ENCODE measurements at regions not wholly inside any gene's neighbourhood (a gene's known extent, or its start where the extent isn't known, plus 50 kb on each side); places are given as distances from the start of the nearest gene placed in this dataset.

DNA sequence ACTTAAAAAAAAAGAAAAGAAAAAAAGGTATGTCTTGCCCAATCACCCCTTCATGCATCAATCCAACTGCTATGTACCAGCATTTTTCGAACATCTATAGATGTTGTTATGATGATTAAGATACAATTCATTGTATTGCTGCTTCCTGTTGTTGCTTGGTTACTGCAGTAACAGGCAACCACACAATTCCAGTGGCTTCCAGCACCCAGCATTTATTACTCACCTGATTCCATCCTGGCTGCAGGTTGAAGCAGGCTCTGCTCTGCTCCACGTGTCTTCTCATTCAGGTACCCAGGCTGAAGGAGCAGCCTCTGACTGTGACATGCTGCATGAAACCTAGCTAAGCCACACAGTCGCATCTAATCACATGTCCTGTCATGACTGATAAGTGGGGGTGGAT, 196.9 kb downstream of the INO80D start:
- H3K36me3 Mint-ChIP-seq, result no peaks in the 10 kb centered on the region
- DNase-seq (ENCODE audit: low spot score), result no peak
- peaks cover 12 to 13% of the 10 kb centered on the region in 2 donors for H3K4me1 Mint-ChIP-seq (ENCODE audit: low read depth in 2 of 2)
- H3K4me3 Mint-ChIP-seq, result no peak overlapping the region
- peaks cover 31 to 36% of the 10 kb centered on the region in 2 donors for H3K27me3 Mint-ChIP-seq
- no peak for ATAC-seq
- no peaks in the 10 kb centered on the region for H3K9me3 Mint-ChIP-seq
- no peak overlapping the region for H3K27ac Mint-ChIP-seq

DNA sequence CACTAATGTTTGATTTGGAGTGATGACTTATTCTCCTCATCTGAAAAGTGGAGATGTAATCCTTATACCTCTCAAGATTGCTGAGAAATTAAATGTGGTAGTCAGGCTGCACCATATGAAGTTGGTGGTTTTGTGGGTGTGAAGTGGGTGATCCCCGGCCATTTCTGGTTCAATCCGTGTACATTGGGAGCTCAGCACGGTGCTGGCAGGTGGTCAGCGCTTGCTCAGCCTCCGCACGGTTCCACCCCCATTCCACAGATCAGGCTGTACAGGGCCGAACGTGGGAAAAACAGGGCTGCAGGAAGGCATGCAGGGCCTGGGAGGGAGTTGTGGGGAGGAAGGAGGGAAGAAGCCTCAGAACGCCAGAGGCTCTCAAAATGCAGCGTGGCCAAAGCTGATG, 198.3 kb downstream of the INO80D start:
- DNase-seq (ENCODE audit: low spot score), result no peak
- Mint-ChIP-seq H3K4me1 (ENCODE audit: low read depth in 2 of 2) (peaks cover 12 to 13% of the 10 kb centered on the region in 2 donors), H3K36me3 (no peaks in the 10 kb centered on the region), H3K27ac (no peak overlapping the region), H3K27me3 (peaks cover 31 to 36% of the 10 kb centered on the region in 2 donors), H3K9me3 (no peaks in the 10 kb centered on the region), H3K4me3 (peak overlapping the region; percentile 30)
- ATAC-seq, result peak; percentile 70 to 71

DNA sequence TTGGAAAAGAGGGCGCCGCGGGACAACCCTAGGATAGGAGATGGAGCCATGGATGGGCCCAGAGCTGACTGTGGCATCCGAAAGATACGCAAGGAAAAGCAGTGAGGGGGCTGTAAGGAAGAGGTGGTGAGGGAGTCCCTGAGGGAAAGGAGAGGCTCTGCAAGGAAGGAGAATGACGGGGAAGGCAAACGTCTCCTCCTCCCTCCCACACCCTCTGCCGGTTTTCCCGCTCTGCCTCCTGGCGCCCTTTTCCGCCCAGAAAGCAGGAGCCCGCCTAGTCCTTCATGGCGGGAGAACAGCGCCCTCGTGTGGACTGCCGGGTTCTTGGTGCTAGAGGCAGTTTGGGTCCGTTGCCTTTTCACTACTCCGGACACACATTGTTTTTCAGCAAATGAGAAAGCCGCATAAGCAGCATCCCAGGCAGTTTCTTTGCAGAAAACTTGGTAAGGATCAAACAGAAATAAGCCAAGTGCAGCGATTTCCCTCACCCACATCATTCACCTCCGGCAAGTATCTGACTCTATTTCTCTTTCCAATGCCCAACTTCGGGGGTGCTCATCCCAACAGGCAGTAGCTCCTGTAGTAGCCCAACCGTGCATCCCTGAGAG, 200.4 kb downstream of the INO80D start:
- Mint-ChIP-seq H3K4me3 (no peak overlapping the region), H3K27me3 (peaks cover 28 to 42% of the 10 kb centered on the region in 2 donors), H3K27ac (no peak overlapping the region), H3K36me3 (no peaks in the 10 kb centered on the region), H3K4me1 (ENCODE audit: low read depth in 2 of 2) (peaks cover 12 to 13% of the 10 kb centered on the region in 2 donors), H3K9me3 (no peaks in the 10 kb centered on the region)
- DNase-seq (ENCODE audit: low spot score) (peak; percentile 75), ATAC-seq (peak in 1 of 2 donors; percentile 66)

DNA sequence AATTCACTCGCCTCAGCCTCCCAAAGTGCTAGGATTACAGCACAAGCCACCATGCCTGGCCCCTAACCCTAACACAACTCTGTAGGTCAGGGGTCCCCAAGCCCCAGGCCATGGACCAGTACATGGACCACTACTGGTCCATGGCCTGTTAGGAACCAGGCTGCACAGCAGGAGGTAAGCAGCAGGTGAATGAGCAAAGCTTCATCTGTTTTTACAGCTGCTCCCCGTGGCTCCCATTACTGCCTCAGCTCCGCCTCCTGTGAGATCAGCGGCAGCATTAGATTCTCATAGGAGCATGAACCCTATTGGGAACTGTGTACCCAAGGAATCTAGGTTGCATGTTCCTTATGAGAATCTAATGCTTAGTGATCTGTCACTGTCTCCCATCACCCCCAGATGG, 201.7 kb downstream of the NRP2 start:
- DNase-seq (ENCODE audit: low spot score) (no peak), ATAC-seq (no peak)
- Mint-ChIP-seq H3K4me1 (ENCODE audit: low read depth in 2 of 2) (peaks cover 12 to 13% of the 10 kb centered on the region in 2 donors), H3K36me3 (no peaks in the 10 kb centered on the region), H3K9me3 (no peaks in the 10 kb centered on the region), H3K4me3 (no peak overlapping the region), H3K27ac (no peak overlapping the region), H3K27me3 (peaks cover 37 to 38% of the 10 kb centered on the region in 2 donors)

DNA sequence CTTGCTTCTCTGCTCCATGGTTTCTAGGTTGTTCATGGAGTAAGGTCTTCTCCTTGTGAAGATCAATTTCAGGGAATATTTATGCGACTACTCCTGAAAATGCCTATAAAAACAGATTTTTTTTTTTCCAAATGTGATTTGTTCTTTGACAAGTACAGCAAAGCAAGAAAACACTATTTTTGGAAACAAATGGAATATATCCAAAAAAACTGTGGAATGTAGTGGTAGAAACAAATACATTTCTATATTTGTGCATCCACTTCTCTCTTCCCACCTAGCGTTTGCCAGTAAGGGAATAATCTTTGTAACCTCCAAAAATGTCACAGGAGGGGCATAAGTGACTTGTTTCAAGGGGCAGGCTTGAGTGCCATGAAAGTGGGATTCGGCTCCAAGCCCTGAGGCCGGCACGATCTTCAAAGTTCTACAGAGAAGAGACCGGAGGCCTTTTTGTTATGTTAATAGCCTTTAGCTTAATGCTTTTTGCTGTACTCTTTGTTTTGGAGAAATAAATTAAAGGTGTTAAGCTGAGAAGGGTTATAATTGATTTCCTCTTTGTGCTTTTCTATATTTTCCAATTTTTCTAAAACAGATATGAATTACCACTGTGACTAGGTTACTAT, 200.6 kb downstream of the NRP2 start:
- DNase-seq (ENCODE audit: low spot score) (no peak), ATAC-seq (no peak)
- Mint-ChIP-seq H3K36me3 (no peaks in the 10 kb centered on the region), H3K27me3 (peaks cover 36 to 37% of the 10 kb centered on the region in 2 donors), H3K9me3 (no peaks in the 10 kb centered on the region), H3K4me3 (no peak overlapping the region), H3K27ac (no peak overlapping the region), H3K4me1 (ENCODE audit: low read depth in 2 of 2) (peaks cover 11 to 12% of the 10 kb centered on the region in 2 donors)

DNA sequence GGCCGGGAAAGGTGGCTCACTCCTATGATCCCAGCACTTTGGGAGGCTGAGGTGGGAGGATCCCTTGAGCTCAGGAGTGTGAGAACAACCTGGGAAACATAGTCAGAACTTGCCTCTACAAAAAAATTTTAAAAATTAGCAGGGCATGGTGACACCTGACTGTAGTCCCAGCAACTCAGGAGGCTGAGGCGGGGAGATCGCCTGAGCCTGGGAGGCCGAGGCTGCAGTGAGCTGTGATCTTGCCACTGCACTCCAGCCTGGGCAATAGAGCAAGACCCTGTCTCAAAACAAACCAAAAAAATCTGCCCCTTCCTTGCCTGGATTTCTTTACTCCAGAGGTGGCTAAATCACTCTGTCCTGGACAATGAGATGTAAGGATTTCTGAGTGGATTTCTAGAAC, 197.7 kb downstream of the NRP2 start:
- Mint-ChIP-seq H3K9me3 (no peaks in the 10 kb centered on the region), H3K27ac (no peak overlapping the region), H3K4me1 (ENCODE audit: low read depth in 2 of 2) (no peaks in the 10 kb centered on the region), H3K27me3 (peaks cover 25% of the 10 kb centered on the region in 2 donors), H3K4me3 (no peak overlapping the region), H3K36me3 (no peaks in the 10 kb centered on the region)
- DNase-seq (ENCODE audit: low spot score) (no peak), ATAC-seq (no peak)

DNA sequence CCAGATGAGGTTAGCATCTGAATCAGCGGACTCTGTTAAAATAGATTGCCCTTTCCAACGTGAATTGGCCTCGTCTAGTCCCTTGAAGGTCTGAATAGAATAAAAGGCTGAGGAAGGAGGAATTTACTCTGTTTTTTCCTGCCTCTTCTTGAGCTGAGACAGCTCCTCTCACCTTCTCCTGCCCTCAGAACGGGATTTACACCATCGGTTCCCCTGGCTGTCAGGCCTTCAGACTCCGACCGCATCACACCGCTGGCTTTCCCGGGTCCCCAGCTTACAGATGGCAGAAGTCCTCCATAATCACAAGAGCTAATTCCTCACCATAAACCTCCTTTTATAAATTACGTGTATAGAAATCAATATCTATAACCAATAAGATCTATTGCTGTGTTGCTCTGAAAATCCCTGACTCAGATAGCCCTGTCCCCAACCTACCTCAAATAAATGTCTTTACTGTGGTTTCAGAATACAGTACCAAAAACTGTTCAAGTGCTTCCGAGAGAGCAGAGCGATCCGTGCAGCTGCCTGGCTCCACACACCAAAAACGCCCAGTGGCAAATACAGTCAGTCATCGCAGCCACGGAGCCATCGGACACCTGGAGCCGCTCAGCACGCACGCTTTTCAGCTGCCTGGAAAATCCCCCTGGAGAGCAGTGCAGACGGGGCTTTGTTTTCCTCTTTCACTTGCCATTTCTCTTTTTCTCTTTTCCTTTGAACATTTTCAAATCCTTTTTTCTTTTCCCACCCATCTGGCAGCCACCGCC, 196.9 kb downstream of the NRP2 start:
- Mint-ChIP-seq H3K27me3 (peaks cover 19 to 21% of the 10 kb centered on the region in 2 donors), H3K27ac (no peak overlapping the region)
- ATAC-seq, result no peak

DNA sequence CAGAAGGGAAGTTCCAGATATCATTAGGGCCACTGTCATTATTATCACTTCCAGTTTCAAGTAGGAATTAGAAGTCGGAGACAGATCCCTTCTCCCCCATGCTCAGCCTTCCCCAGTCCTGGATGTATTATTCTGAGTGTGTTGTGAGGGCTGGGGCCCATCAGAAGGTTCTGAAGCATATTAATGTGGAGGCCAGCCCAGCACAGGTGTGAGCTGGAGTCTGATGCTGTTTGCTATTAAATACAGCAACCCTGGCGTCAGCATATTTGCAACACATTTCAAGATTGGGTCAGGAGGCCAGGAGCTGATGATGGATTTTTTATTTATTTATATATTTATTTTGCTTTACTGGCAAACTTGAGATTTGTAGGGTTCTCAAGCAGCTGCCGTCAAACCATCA, 195.2 kb downstream of the NRP2 start:
- Mint-ChIP-seq H3K4me3 (no peak overlapping the region), H3K27ac (no peak overlapping the region), H3K4me1 (ENCODE audit: low read depth in 2 of 2) (no peaks in the 10 kb centered on the region), H3K27me3 (peaks cover 24 to 28% of the 10 kb centered on the region in 2 donors), H3K36me3 (no peaks in the 10 kb centered on the region), H3K9me3 (no peaks in the 10 kb centered on the region)
- no peak for ATAC-seq
- no peak for DNase-seq (ENCODE audit: low spot score)

More for the DNA sequence above, 196.9 kb downstream of the NRP2 start:
- H3K4me3 Mint-ChIP-seq, result no peak overlapping the region
- H3K4me1 Mint-ChIP-seq (ENCODE audit: low read depth in 2 of 2), result no peaks in the 10 kb centered on the region
- no peaks in the 10 kb centered on the region for H3K36me3 Mint-ChIP-seq
- DNase-seq (ENCODE audit: low spot score), result no peak
- no peaks in the 10 kb centered on the region for H3K9me3 Mint-ChIP-seq

DNA sequence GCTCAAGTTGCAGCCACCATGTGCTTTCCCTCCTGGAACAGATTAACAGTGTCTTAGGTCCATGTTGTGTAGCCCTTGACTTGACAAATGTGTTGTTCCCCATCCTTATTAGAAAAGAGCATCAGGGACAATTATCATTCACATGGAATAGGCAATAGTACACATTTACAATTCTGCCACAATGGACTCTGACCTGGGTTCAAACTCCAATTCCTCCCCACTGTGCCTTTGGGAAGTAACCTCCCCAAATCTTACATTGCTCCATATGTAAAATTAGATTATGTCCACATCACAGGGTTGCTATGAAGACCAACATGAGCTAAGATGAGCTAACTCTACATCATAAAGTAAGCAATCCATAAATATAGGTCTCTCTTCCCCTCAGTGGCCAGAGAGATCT, 193.8 kb downstream of the NRP2 start:
- no peak for DNase-seq (ENCODE audit: low spot score)
- Mint-ChIP-seq H3K4me1 (ENCODE audit: low read depth in 2 of 2) (no peaks in the 10 kb centered on the region), H3K27me3 (peaks cover 27 to 40% of the 10 kb centered on the region in 2 donors), H3K36me3 (no peaks in the 10 kb centered on the region), H3K9me3 (no peaks in the 10 kb centered on the region), H3K4me3 (no peak overlapping the region), H3K27ac (no peak overlapping the region)
- no peak for ATAC-seq

DNA sequence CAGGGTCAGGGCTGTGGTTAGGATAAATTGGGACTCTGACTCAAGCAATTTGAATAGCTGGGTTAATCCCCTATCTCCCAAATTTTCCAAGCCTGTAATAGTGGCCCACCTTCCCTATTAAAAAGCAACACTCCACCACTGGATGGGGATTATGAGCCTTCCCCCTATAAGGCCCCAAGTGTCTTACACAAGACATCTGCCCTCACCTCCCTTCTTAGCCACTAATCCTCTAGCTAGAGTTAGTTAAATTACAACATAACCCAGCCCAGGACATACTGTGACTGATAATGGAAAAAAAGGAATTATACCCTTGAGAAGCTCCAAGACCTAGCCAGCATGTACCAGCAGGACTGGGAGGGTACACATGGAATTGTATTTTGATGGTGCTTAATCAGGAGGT, 190.4 kb downstream of the NRP2 start:
- Mint-ChIP-seq H3K27me3 (peaks cover 22 to 35% of the 10 kb centered on the region in 2 donors), H3K9me3 (no peaks in the 10 kb centered on the region), H3K27ac (no peak overlapping the region), H3K4me1 (ENCODE audit: low read depth in 2 of 2) (peaks cover 11 to 13% of the 10 kb centered on the region in 2 donors), H3K36me3 (no peaks in the 10 kb centered on the region), H3K4me3 (no peak overlapping the region)
- DNase-seq (ENCODE audit: low spot score) (no peak), ATAC-seq (no peak)

DNA sequence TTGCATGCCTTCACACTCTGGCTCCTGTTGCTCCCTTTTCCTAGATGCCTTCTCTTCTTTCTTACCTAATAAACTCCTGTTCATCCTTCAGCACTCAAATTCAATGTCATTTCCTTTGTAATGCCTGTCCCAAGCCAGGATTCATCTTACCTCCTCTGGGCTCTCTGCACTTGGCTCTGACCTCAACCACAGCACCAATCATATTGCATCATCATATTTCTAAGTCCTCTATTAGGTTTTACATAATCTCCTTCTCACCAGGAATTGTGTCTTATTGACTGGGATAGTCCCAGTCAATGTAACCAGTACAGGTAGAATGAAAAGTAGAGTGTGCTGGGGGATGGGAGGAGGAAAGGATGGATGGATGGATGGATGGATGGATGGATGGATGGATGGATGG, 187.1 kb downstream of the NRP2 start:
- ATAC-seq (peak in 1 of 2 donors; percentile 40), DNase-seq (ENCODE audit: low spot score) (no peak)
- H3K4me3 Mint-ChIP-seq, result peak overlapping the region; percentile 63
- no peaks in the 10 kb centered on the region for H3K36me3 Mint-ChIP-seq
- H3K27me3 Mint-ChIP-seq, result peaks cover 28 to 35% of the 10 kb centered on the region in 2 donors
- no peaks in the 10 kb centered on the region for H3K9me3 Mint-ChIP-seq
- H3K4me1 Mint-ChIP-seq (ENCODE audit: low read depth in 2 of 2), result peaks cover 11 to 13% of the 10 kb centered on the region in 2 donors
- no peak overlapping the region for H3K27ac Mint-ChIP-seq

DNA sequence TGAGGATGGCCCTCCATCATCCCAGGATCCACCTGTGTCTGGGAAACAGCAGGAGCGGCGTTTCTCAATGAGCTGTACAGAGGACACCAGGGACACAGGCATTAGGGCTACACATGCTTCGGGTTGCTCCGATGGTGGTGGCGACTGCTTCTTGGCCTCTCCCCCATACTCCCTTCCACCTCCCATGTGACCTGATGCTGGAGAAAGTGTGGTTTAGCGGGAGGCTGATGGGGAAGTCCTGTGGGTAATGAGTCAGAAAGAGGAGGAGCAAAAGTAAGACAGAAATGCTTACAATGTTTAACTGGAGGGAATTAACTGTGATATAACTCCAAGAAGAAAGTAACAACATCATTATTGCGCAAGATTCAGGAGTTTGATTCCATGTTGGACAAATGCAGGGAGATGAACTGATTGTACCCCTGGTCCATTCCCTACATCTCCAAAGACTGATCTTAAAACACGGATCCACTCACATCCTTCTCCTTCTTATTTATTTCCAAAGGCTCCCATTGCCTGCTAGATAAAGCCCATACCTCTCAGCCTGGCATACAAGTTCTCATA, 186.6 kb downstream of the NRP2 start:
- Mint-ChIP-seq H3K9me3 (no peaks in the 10 kb centered on the region), H3K27me3 (peaks cover 28 to 35% of the 10 kb centered on the region in 2 donors), H3K4me1 (ENCODE audit: low read depth in 2 of 2) (peaks cover 11 to 13% of the 10 kb centered on the region in 2 donors), H3K36me3 (no peaks in the 10 kb centered on the region), H3K4me3 (peak overlapping the region; percentile 63), H3K27ac (peak overlapping the region in 1 of 2 donors; percentile 55)
- ATAC-seq, result peak; percentile 85 to 90
- DNase-seq (ENCODE audit: low spot score), result peak; percentile 69

DNA sequence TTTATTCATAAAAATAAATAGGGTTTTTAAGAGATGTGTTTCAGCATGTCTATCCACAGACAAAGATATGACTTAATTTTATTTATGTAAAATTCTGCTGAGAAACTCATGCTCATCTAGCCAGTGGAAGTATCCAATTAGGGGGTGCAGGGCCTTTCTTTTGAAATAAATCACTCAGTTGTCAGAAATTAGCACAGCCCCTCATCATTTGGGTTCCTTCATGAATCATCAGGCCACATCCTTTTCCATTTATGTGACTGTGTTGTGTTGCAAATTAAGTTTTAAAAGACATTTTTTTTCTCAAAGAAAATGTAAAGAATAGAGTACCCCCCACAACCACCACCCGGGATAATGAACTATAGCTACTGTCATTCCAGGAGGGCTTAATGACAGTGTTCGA, 185.8 kb downstream of the NRP2 start:
- Mint-ChIP-seq H3K36me3 (no peaks in the 10 kb centered on the region), H3K4me1 (ENCODE audit: low read depth in 2 of 2) (peaks cover 11 to 13% of the 10 kb centered on the region in 2 donors), H3K27ac (peak overlapping the region in 1 of 2 donors; percentile 55), H3K4me3 (no peak overlapping the region), H3K27me3 (peaks cover 32 to 37% of the 10 kb centered on the region in 2 donors), H3K9me3 (no peaks in the 10 kb centered on the region)
- no peak for DNase-seq (ENCODE audit: low spot score)
- ATAC-seq, result peak in 1 of 2 donors; percentile 42

DNA sequence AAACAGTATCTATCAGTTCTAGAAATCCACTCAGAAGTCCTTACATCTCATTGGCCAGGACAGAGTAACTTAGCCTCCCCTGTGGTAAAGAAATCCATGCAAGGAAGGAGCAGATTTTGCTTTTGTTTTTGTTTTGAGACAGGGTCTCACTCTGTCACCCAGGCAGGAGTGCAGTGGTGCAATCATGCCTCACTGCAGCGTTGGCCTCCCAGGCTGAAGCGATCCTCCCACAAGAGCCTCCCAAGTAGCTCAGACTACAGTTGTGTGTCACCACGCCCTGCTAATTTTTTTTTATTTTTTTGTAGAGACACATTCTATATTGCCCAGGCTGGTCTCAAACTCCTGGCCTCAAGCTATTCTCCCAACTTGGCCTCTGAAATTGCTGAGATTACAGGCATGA, 185.1 kb downstream of the NRP2 start:
- Mint-ChIP-seq H3K4me3 (no peak overlapping the region), H3K36me3 (no peaks in the 10 kb centered on the region), H3K9me3 (no peaks in the 10 kb centered on the region), H3K27ac (no peak overlapping the region), H3K27me3 (peaks cover 30 to 34% of the 10 kb centered on the region in 2 donors), H3K4me1 (ENCODE audit: low read depth in 2 of 2) (peaks cover 11 to 13% of the 10 kb centered on the region in 2 donors)
- DNase-seq (ENCODE audit: low spot score) (no peak), ATAC-seq (peak in 1 of 2 donors; percentile 54)
